CD14-positive monocyte (primary cell): ENCODE measurements at regions not wholly inside any gene's neighbourhood (a gene's known extent, or its start where the extent isn't known, plus 50 kb on each side); places are given as distances from the start of the nearest gene placed in this dataset.
"Not testable (repeated sequence)": the region's sequence is repeated elsewhere in the genome, so short reads cannot be mapped to it uniquely, and the experiment has no call there.

ENCODE experiments used
- DNase-seq, 3 donors: peaks; one replicate each; pipeline ENCODE4 v3.0.0-alpha.2; 2011 to 2022
- H2AFZ ChIP-seq: 2 replicates; pipeline ENCODE4 v1.6.0; 2012; ENCODE audit warnings: mild to moderate bottlenecking, low read depth, low read length, inconsistent platforms; ENCODE audit not compliant: insufficient read depth, poor library complexity, severe bottlenecking
- H3K27ac ChIP-seq, 2 donors: 1 replicate in 1 of 2; 2 replicates in 1 of 2; pipeline ENCODE4 v1.5.1; 2012 to 2013; ENCODE audit warnings: low read length in 2 of 2, control low read depth in 1 of 2, inconsistent platforms in 1 of 2, low read depth in 1 of 2, mild to moderate bottlenecking in 1 of 2
- H3K27me3 ChIP-seq, 2 donors: one replicate each; pipeline versions ENCODE4 v1.6.0 to v1.6.1; 2011 to 2013; ENCODE audit warnings: low read length in 2 of 2; ENCODE audit not compliant: control insufficient read depth in 2 of 2, insufficient read depth in 2 of 2
- H3K36me3 ChIP-seq, 2 donors: replicated peaks in 1 of 2; 1 replicate in 1 of 2; 2 replicates in 1 of 2; pipeline versions ENCODE4 v1.5.1 to v1.6.1; 2012 to 2013; ENCODE audit warnings: low read length in 2 of 2, control low read depth in 1 of 2, inconsistent platforms in 1 of 2, mild to moderate bottlenecking in 1 of 2; ENCODE audit not compliant: insufficient read depth in 2 of 2, control insufficient read depth in 1 of 2
- H3K4me1 ChIP-seq, 2 donors: 1 replicate in 1 of 2; 2 replicates in 1 of 2; pipeline versions ENCODE4 v1.5.1 to v1.6.1; 2012 to 2013; ENCODE audit warnings: low read length in 2 of 2, control low read depth in 1 of 2, inconsistent platforms in 1 of 2, mild to moderate bottlenecking in 1 of 2, moderate library complexity in 1 of 2; ENCODE audit not compliant: insufficient read depth in 2 of 2, control insufficient read depth in 1 of 2
- H3K4me2 ChIP-seq: replicated peaks from 2 replicates; pipeline ENCODE3; 2012; ENCODE audit warnings: low read length, moderate library complexity, mild to moderate bottlenecking; ENCODE audit not compliant: poor library complexity, severe bottlenecking; ENCODE audit errors: extremely low read depth
- H3K4me3 ChIP-seq, 3 experiments: fragments of 200-600 bp in 1 of 3; sonication (generic) in 1 of 3; replicated peaks in 1 of 3; 1 replicate in 2 of 3; 2 replicates in 1 of 3; pipeline ENCODE4 v1.5.1; 2011 to 2013; ENCODE audit warnings: low read length in 3 of 3, mild to moderate bottlenecking in 3 of 3, control low read depth in 2 of 3, low read depth in 2 of 3, inconsistent platforms in 1 of 3, moderate library complexity in 1 of 3
- H3K79me2 ChIP-seq: 2 replicates; pipeline ENCODE4 v1.6.0; 2012; ENCODE audit warnings: mild to moderate bottlenecking, control low read depth, inconsistent platforms, low read length, moderate library complexity; ENCODE audit not compliant: insufficient read depth
- H3K9ac ChIP-seq: 2 replicates; pipeline ENCODE4 v1.6.0; 2017; ENCODE audit warnings: low read length, mild to moderate bottlenecking; ENCODE audit not compliant: insufficient read depth, poor library complexity, severe bottlenecking
- H3K9me3 ChIP-seq, 2 donors: replicated peaks in 1 of 2; 1 replicate in 1 of 2; 2 replicates in 1 of 2; pipeline versions ENCODE4 v1.5.1 to v1.6.1; 2012 to 2013; ENCODE audit warnings: low read length in 2 of 2, control low read depth in 1 of 2; ENCODE audit not compliant: control insufficient read depth in 1 of 2, insufficient read depth in 1 of 2
- H4K20me1 ChIP-seq: 2 replicates; pipeline ENCODE4 v1.6.0; 2012; ENCODE audit warnings: mild to moderate bottlenecking, low read length, control low read depth, moderate library complexity; ENCODE audit not compliant: insufficient read depth
- H3K27ac Mint-ChIP-seq, 7 donors: one replicate each; pipeline ENCODE4 v1.8.0; 2020; ENCODE audit warnings: mild to moderate bottlenecking in 7 of 7, mixed read lengths in 7 of 7, moderate library complexity in 6 of 7, inconsistent platforms in 2 of 7
- H3K27me3 Mint-ChIP-seq, 3 donors: one replicate each; pipeline ENCODE4 v1.8.0; 2021 to 2022; ENCODE audit warnings: low read depth in 3 of 3, mild to moderate bottlenecking in 3 of 3, mixed read lengths in 3 of 3, moderate library complexity in 3 of 3, inconsistent platforms in 1 of 3
- H3K36me3 Mint-ChIP-seq, 2 donors: one replicate each; pipeline ENCODE4 v1.8.0; 2020; ENCODE audit warnings: mixed read lengths in 2 of 2, inconsistent platforms in 1 of 2, mild to moderate bottlenecking in 1 of 2
- H3K4me1 Mint-ChIP-seq: one replicate; pipeline ENCODE4 v1.8.0; 2020; ENCODE audit warnings: mild to moderate bottlenecking, mixed read lengths
- H3K4me3 Mint-ChIP-seq, 2 donors: one replicate each; pipeline ENCODE4 v1.8.0; 2020; ENCODE audit warnings: mild to moderate bottlenecking in 2 of 2, mixed read lengths in 2 of 2, moderate library complexity in 1 of 2
- H3K9me3 Mint-ChIP-seq, 7 donors: one replicate each; pipeline ENCODE4 v1.8.0; 2020 to 2022; ENCODE audit warnings: mixed read lengths in 7 of 7, mild to moderate bottlenecking in 6 of 7, moderate library complexity in 6 of 7, inconsistent platforms in 2 of 7
- CTCF ChIP-seq: fragments of 200-600 bp; IDR thresholded peaks from one replicate; pipeline ENCODE4 v1.8.0; 2022; ENCODE audit warnings: antibody characterized with exemption, mild to moderate bottlenecking
- WGBS: methylation state at CpG from one replicate; pipeline ENCODE4 v1.1.5; 2013; ENCODE audit warnings: missing lambda C conversion rate; ENCODE audit not compliant: insufficient coverage; 5-methylcytosine and 5-hydroxymethylcytosine counted together
- intact Hi-C, 2 donors: fragments of 100-400 bp; cut with micrococcal nuclease; formaldehyde crosslinking; loops; one replicate each; pipeline versions ENCODE4 v1.15.0 to v1.15.1; 2023

- Mint-ChIP-seq H3K4me3 (no peak overlapping the region), H3K36me3 (no peaks in the 10 kb centered on the region), H3K4me1 (no peaks in the 10 kb centered on the region), H3K27me3 (peaks cover 0 to 3% (median 0%) of the 10 kb centered on the region in 3 donors), H3K27ac (no peak overlapping the region), H3K9me3 (peaks cover 2 to 7% (median 5%) of the 10 kb centered on the region in 7 donors)
- Histone ChIP-seq H3K4me3 (no peak overlapping the region), H3K9ac (no peak overlapping the region), H3K27ac (no peak overlapping the region), H3K36me3 (no peaks in the 10 kb centered on the region), H3K4me2 (no peak overlapping the region), H3K27me3 (no peaks in the 10 kb centered on the region), H4K20me1 (no peaks in the 10 kb centered on the region), H3K4me1 (no peaks in the 10 kb centered on the region), H3K9me3 (peaks cover 3 to 8% of the 10 kb centered on the region in 2 donors), H2AFZ (no peak overlapping the region), H3K79me2 (no peaks in the 10 kb centered on the region)
- DNase-seq: no peak
- no CpG with 5 or more reads among the region's 1 CpG for WGBS
- no peak for TF ChIP-seq CTCF
- intact Hi-C loops: no loop called here
These were observed 75.6 kb upstream of the GRIN3A start for GRCh38 chr9:101814064-101814463.

- H3K27ac ChIP-seq, H3K27me3 ChIP-seq, H4K20me1 ChIP-seq, H3K27me3 Mint-ChIP-seq, H3K36me3 Mint-ChIP-seq, H3K4me3 ChIP-seq, H3K36me3 ChIP-seq, DNase-seq, H3K4me2 ChIP-seq, intact Hi-C loops, H3K27ac Mint-ChIP-seq, H3K9me3 Mint-ChIP-seq, H3K79me2 ChIP-seq, H3K4me3 Mint-ChIP-seq, H3K9ac ChIP-seq, H3K4me1 Mint-ChIP-seq, H3K9me3 ChIP-seq, H3K4me1 ChIP-seq, H2AFZ ChIP-seq: not testable (repeated sequence)
- 100% methylated on average over 3 of the region's 4 CpGs for WGBS
These were observed 69.4 kb upstream of the GRIN3A start for GRCh38 chr9:101807879-101808278.
